ENCODE measurements at regions not wholly inside any gene's neighbourhood (a gene's known extent, or its start where the extent isn't known, plus 50 kb on each side); places are given as distances from the start of the nearest gene placed in this dataset.

- no peak for TF ChIP-seq CTCF (IDR thresholded peaks at IDR 0.05)
- TF ChIP-seq POLR2A (IDR thresholded peaks at IDR 0.05), result no peak
Measured at GRCh38 chr5:113846941-113847340, 333.4 kb downstream of the YTHDC2 start.
